DND-41 (cell line): ENCODE measurements at regions not wholly inside any gene's neighbourhood (a gene's known extent, or its start where the extent isn't known, plus 50 kb on each side); places are given as distances from the start of the nearest gene placed in this dataset.

Experiments used
- ATAC-seq: fragments of 200-7000 bp; cut with Tn5 transposase; 3 replicates; pipeline ENCODE4 v1.9.1; 2021; ENCODE audit warnings: low read depth; ENCODE audit not compliant: insufficient read depth
- DNase-seq: peaks from one replicate; pipeline ENCODE4 v3.0.0-alpha.2; 2020
- H2AFZ ChIP-seq: 2 replicates; pipeline ENCODE4 v1.6.0; 2012; ENCODE audit warnings: low read depth, low read length
- H3K27ac ChIP-seq: 2 replicates; pipeline ENCODE4 v1.5.1; 2012; ENCODE audit warnings: low read length, inconsistent platforms
- H3K27me3 ChIP-seq: fragments of 200-600 bp; sonication (generic); 2 replicates; pipeline ENCODE4 v1.6.0; 2012; ENCODE audit warnings: low read length, mild to moderate bottlenecking, inconsistent platforms; ENCODE audit not compliant: insufficient read depth, poor library complexity
- H3K36me3 ChIP-seq: 2 replicates; pipeline ENCODE4 v1.5.1; 2012; ENCODE audit warnings: low read length, inconsistent platforms; ENCODE audit not compliant: insufficient read depth
- H3K4me1 ChIP-seq: 2 replicates; pipeline ENCODE4 v1.5.1; 2012; ENCODE audit warnings: mild to moderate bottlenecking, low read length; ENCODE audit not compliant: insufficient read depth
- H3K4me2 ChIP-seq: 2 replicates; pipeline ENCODE4 v1.6.0; 2012; ENCODE audit warnings: mild to moderate bottlenecking, moderate library complexity, low read length, inconsistent platforms; ENCODE audit not compliant: insufficient read depth
- H3K4me3 ChIP-seq, 2 experiments: fragments of 200-600 bp in 1 of 2; shearing (Covaris generic) in 1 of 2; 2 replicates each; pipeline ENCODE4 v1.5.1; 2012 to 2016; ENCODE audit warnings: inconsistent platforms in 2 of 2, low read length in 2 of 2, mild to moderate bottlenecking in 2 of 2, low read depth in 1 of 2, moderate library complexity in 1 of 2
- H3K79me2 ChIP-seq: 2 replicates; pipeline ENCODE4 v1.6.0; 2012; ENCODE audit warnings: low read length, inconsistent platforms; ENCODE audit not compliant: insufficient read depth
- H3K9ac ChIP-seq: 2 replicates; pipeline ENCODE4 v1.6.0; 2012; ENCODE audit warnings: low read depth, mild to moderate bottlenecking, inconsistent platforms, low read length, moderate library complexity
- H3K9me3 ChIP-seq: 2 replicates; pipeline ENCODE4 v1.5.1; 2012; ENCODE audit warnings: low read length, moderate library complexity, mild to moderate bottlenecking, inconsistent platforms; ENCODE audit not compliant: insufficient read depth, severe bottlenecking
- H4K20me1 ChIP-seq: 2 replicates; pipeline ENCODE4 v1.6.0; 2012; ENCODE audit warnings: low read length; ENCODE audit not compliant: insufficient read depth
- EZH2 ChIP-seq: IDR thresholded peaks from 3 replicates; pipeline ENCODE4 v1.6.1; 2012; ENCODE audit warnings: borderline replicate concordance, low read depth, mild to moderate bottlenecking, moderate library complexity, low read length, inconsistent platforms; ENCODE audit not compliant: severe bottlenecking
- TF ChIP-seq, protein P1 (sequence below): IDR thresholded peaks from 2 replicates; pipeline ENCODE4 v1.5.1; 2012; ENCODE audit warnings: borderline replicate concordance, low read length, moderate library complexity, mild to moderate bottlenecking; ENCODE audit not compliant: poor library complexity, severe bottlenecking; ENCODE audit errors: extremely low read depth

DNA sequence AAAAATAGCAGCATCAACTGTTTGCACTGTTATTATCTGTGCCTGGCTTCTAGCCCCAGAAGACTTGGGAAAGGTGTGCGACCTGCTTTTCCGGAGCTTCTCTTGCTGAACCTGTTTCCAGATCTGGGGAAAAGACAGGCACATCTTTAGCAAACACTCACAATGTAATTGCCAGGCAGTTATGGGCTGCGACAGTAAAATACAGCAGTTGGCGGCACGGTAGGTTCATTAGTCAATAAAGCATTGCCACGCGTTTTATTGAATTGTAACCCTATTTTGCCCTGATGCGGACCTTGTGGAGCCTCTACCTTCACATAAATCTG lies 223.7 kb upstream of the TSHZ3 start:
- Histone ChIP-seq H4K20me1 (no peaks in the 10 kb centered on the region), H3K79me2 (no peaks in the 10 kb centered on the region), H3K9me3 (no peaks in the 10 kb centered on the region), H3K4me1 (no peaks in the 10 kb centered on the region), H3K4me3 (no peak overlapping the region), H3K27me3 (peaks cover 14% of the 10 kb centered on the region), H2AFZ (no peak overlapping the region), H3K27ac (no peak overlapping the region), H3K9ac (no peak overlapping the region), H3K36me3 (no peaks in the 10 kb centered on the region), H3K4me2 (no peak overlapping the region)
- ATAC-seq (no peak), DNase-seq (no peak)
- TF ChIP-seq, protein P1, sequence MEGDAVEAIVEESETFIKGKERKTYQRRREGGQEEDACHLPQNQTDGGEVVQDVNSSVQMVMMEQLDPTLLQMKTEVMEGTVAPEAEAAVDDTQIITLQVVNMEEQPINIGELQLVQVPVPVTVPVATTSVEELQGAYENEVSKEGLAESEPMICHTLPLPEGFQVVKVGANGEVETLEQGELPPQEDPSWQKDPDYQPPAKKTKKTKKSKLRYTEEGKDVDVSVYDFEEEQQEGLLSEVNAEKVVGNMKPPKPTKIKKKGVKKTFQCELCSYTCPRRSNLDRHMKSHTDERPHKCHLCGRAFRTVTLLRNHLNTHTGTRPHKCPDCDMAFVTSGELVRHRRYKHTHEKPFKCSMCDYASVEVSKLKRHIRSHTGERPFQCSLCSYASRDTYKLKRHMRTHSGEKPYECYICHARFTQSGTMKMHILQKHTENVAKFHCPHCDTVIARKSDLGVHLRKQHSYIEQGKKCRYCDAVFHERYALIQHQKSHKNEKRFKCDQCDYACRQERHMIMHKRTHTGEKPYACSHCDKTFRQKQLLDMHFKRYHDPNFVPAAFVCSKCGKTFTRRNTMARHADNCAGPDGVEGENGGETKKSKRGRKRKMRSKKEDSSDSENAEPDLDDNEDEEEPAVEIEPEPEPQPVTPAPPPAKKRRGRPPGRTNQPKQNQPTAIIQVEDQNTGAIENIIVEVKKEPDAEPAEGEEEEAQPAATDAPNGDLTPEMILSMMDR: no peak
- TF ChIP-seq EZH2: no peak

DNA sequence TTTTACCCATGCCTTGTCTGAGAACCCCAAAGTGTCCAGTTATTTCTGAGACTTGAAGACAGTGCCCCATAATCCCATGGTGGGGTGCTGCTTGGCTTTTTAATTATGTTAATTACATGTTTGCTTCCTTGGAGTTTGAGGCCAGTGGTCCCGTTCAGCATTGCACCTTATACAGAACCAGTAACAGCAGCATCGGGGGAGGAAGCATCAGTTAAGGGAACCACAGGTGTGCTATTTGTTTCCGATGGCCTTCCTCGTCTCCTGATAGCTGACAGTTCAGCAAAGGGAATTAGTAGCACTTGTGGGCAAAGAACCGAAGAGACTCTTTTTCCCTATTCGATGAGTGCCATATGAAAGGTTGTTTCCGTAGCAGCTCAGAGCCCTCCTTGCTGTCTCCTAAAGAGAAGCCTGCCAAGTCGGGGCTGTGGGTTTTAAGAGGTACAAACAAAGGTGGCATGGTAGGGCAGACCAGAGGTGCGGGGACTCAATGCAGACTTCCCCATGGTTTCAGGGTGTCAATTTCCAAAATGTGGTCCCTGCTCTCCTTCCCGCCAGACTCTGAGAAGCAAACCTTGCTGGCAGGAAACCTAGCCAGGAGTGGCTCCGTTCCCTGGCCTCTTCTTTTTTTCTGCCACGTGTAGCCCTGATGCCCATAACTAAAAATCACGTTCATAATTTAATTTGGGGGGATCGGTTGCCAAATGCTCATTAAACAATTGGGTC lies 225.2 kb upstream of the TSHZ3 start:
- H3K9ac ChIP-seq: no peak overlapping the region
- H3K4me1 ChIP-seq: no peaks in the 10 kb centered on the region
- no peak overlapping the region for H3K27ac ChIP-seq
- no peak for ATAC-seq
- H2AFZ ChIP-seq: no peak overlapping the region
- no peak for TF ChIP-seq EZH2
- TF ChIP-seq, protein P1: no peak
- peaks cover 14% of the 10 kb centered on the region for H3K27me3 ChIP-seq
- no peak for DNase-seq
- no peaks in the 10 kb centered on the region for H3K9me3 ChIP-seq
- no peaks in the 10 kb centered on the region for H3K79me2 ChIP-seq
- H3K4me3 ChIP-seq: no peak overlapping the region
- no peaks in the 10 kb centered on the region for H4K20me1 ChIP-seq
- no peaks in the 10 kb centered on the region for H3K36me3 ChIP-seq
- H3K4me2 ChIP-seq: no peak overlapping the region

DNA sequence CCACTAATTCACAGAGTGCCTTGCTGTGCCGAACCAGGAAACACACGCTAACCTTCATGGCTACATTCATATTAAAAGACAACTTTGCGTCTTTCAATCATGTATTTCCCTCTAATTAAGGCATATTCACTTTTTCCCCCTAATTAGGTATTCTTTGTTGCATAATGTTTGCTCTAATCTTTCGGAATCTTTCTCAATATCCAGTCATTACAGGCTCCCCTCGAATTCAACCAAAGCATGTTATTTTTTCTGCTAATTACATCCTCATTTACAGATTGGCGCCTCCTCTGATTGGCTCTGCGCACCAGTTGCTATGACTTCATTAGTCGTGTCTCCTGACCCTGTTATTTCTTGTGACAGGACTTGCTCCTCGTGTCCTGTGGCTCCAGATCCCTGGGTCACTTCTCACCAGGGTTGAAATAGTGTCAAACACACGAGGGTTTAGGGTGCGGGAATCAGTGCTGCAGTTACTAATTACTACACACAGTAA lies 226.7 kb upstream of the TSHZ3 start:
- Histone ChIP-seq H2AFZ (no peak overlapping the region), H3K9me3 (no peaks in the 10 kb centered on the region), H3K27me3 (peaks cover 14% of the 10 kb centered on the region), H4K20me1 (no peaks in the 10 kb centered on the region), H3K27ac (no peak overlapping the region), H3K4me2 (no peak overlapping the region), H3K36me3 (no peaks in the 10 kb centered on the region), H3K4me1 (no peaks in the 10 kb centered on the region), H3K9ac (no peak overlapping the region), H3K4me3 (no peak overlapping the region), H3K79me2 (no peaks in the 10 kb centered on the region)
- ATAC-seq (no peak), DNase-seq (no peak)
- TF ChIP-seq EZH2: no peak
- TF ChIP-seq, protein P1: no peak
